B cell (primary cell): ENCODE measurements at regions not wholly inside any gene's neighbourhood (a gene's known extent, or its start where the extent isn't known, plus 50 kb on each side); places are given as distances from the start of the nearest gene placed in this dataset.

Experiments
- EZH2 ChIP-seq: IDR thresholded peaks from 2 replicates; pipeline ENCODE4 v1.6.1; 2012; ENCODE audit warnings: borderline replicate concordance, low read depth, mild to moderate bottlenecking, moderate library complexity, low read length; ENCODE audit not compliant: insufficient read depth, poor library complexity, severe bottlenecking
- TF ChIP-seq, protein P1 (sequence below): fragments of 200-600 bp; IDR thresholded peaks from one replicate; pipeline ENCODE4 v1.8.0; 2022; ENCODE audit warnings: antibody characterized with exemption, mild to moderate bottlenecking

DNA sequence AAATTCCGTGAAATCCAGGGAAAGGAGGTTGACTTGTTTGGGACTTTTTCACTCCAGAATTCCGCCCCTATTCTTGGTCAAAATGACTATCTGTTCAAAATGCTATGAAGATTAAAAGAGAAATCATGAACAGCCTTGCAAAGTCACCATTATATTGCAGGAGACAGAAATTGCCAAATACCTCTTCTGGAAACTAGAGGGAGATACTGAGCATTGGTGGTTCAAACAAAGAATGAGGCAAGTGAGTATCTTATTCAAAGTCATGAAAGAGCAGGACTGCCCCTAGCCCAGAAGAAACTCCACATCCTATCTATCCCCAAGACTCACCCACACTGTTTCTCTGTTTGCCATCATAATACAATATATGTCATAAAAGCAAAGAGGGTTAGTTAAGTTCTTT, 862.3 kb upstream of the POU3F3 start:
- TF ChIP-seq, protein P1, sequence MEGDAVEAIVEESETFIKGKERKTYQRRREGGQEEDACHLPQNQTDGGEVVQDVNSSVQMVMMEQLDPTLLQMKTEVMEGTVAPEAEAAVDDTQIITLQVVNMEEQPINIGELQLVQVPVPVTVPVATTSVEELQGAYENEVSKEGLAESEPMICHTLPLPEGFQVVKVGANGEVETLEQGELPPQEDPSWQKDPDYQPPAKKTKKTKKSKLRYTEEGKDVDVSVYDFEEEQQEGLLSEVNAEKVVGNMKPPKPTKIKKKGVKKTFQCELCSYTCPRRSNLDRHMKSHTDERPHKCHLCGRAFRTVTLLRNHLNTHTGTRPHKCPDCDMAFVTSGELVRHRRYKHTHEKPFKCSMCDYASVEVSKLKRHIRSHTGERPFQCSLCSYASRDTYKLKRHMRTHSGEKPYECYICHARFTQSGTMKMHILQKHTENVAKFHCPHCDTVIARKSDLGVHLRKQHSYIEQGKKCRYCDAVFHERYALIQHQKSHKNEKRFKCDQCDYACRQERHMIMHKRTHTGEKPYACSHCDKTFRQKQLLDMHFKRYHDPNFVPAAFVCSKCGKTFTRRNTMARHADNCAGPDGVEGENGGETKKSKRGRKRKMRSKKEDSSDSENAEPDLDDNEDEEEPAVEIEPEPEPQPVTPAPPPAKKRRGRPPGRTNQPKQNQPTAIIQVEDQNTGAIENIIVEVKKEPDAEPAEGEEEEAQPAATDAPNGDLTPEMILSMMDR: no peak
- no peak for TF ChIP-seq EZH2
